H1 (cell line): ENCODE measurements at regions not wholly inside any gene's neighbourhood (a gene's known extent, or its start where the extent isn't known, plus 50 kb on each side); places are given as distances from the start of the nearest gene placed in this dataset.

Source experiments
- ASH2L ChIP-seq: fragments of 200-600, 300-600 bp; sonication (generic); IDR thresholded peaks from one replicate; pipeline ENCODE4 v1.7.1; 2017; ENCODE audit warnings: low read length
- CHD7 ChIP-seq: fragments of 300-600 bp; sonication (generic); IDR thresholded peaks from 2 replicates; pipeline ENCODE4 v1.7.1; 2012; ENCODE audit warnings: low read length, moderate library complexity, mild to moderate bottlenecking, inconsistent platforms; ENCODE audit not compliant: insufficient replicate concordance
- GABPA ChIP-seq: IDR thresholded peaks from 2 replicates; pipeline ENCODE4 v1.6.1; 2011; ENCODE audit warnings: mild to moderate bottlenecking, low read length, moderate library complexity, borderline replicate concordance; ENCODE audit not compliant: insufficient read depth
- NANOG ChIP-seq: IDR thresholded peaks from 2 replicates; pipeline ENCODE4 v1.6.1; 2011; ENCODE audit warnings: low read length, low read depth, mild to moderate bottlenecking, inconsistent platforms; ENCODE audit not compliant: insufficient read depth, poor library complexity, severe bottlenecking
- RBBP5 ChIP-seq: IDR thresholded peaks from 2 replicates; pipeline ENCODE4 v1.7.1; 2012; ENCODE audit warnings: low read depth, mild to moderate bottlenecking, inconsistent platforms, low read length, moderate library complexity, borderline replicate concordance
- SP2 ChIP-seq: IDR thresholded peaks from 2 replicates; pipeline ENCODE4 v1.6.1; 2012; ENCODE audit warnings: mild to moderate bottlenecking, low read length, inconsistent platforms
- SRF ChIP-seq: IDR thresholded peaks from 2 replicates; pipeline ENCODE4 v1.6.1; 2011; ENCODE audit warnings: mild to moderate bottlenecking, low read depth, low read length, moderate library complexity

- TF ChIP-seq CHD7: no peak
- TF ChIP-seq ASH2L: no peak
- TF ChIP-seq NANOG: no peak
- TF ChIP-seq GABPA: no peak
- TF ChIP-seq SRF: no peak
- TF ChIP-seq SP2: no peak
- TF ChIP-seq RBBP5: no peak
- TF ChIP-seq, all 59 proteins: peak for 2
Measured at GRCh38 chr22:47634347-47634746, 871.9 kb downstream of the TBC1D22A start (continued).
